ENCODE measurements at regions not wholly inside any gene's neighbourhood (a gene's known extent, or its start where the extent isn't known, plus 50 kb on each side); places are given as distances from the start of the nearest gene placed in this dataset.
"Not testable (repeated sequence)": the region's sequence is repeated elsewhere in the genome, so short reads cannot be mapped to it uniquely, and the experiment has no call there.

DNA sequence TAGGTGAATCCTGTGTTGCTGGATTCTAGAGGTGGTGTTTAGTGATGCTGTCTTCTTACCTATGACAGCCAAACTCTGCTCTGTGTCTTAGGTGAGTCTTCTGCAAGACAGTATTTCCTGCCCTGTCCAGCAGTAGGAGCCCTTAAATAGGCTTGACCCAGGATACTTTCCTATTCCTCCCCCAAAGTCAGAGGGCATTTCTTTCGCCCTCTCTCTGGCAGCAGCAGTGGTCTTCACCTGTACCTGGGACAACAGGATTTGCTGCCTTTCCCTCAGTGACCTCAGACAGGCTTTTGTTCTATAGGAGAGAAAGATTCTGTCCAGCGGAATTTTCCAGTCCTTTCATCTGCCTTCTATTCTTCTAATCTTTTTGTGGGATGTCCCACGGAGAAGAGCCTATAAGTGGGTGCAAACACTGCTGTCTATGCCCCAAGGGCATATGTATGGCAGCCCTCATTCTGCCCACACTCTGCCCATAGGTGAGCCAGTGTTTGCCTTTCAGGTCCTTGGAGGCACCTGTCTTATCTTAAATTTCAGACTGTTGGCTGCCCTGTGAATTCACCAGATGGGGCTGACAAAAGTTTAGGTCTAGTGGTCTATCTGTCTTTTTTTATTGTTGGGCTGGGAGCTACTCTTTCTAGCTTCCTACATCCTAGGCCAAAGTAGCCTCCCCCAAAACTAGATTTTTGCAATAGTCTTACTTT lies 177.3 kb upstream of the SPOPL start:
- DNase-seq = no peak

DNA sequence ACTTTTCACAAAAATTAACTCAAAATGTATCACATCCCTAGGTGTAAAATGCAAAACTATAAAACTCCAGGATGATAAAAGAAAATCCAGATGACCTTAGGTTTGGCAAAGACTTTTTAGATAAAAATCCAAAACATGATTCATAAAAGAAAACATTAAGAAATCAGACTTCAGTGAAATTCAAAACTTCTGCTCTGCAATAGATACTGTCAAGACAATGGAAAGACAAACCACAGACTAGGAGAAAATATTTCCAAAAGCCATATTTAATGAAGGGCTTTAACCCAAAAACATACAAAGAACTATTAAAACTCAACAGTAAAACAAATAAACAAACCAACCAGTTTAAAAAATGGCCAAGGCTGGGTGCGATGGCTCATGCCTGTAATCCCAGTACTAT lies 173.6 kb upstream of the SPOPL start:
- DNase-seq = no peak

GRCh38 chr2:138329162-138329561 lies 172.4 kb upstream of the SPOPL start:
- DNase-seq = no peak

DNA sequence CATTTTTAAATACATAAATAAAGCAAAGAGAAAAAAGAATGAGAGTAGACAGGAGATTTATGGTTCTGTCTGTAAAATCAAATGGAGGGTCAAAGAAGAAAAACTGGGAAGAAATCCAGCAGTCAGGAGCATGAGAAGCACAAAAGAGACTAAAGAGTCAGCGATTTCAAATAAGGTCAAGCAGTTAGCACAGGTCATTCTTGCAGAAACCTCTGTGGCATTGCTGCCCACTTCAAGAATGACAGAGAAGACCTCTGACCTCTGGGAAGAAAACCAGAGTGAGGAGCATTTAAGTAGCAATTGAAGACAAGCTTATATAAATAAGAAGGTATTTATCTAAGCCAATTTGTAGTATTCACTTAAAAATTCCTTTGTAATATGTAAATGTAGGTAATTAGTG lies 172.0 kb upstream of the SPOPL start:
- DNase-seq = no peak

- no peak for DNase-seq
These were observed 168.4 kb upstream of the SPOPL start for GRCh38 chr2:138333121-138333520.

- DNase-seq = no peak
These were observed 167.9 kb upstream of the SPOPL start for GRCh38 chr2:138333677-138334076.

DNA sequence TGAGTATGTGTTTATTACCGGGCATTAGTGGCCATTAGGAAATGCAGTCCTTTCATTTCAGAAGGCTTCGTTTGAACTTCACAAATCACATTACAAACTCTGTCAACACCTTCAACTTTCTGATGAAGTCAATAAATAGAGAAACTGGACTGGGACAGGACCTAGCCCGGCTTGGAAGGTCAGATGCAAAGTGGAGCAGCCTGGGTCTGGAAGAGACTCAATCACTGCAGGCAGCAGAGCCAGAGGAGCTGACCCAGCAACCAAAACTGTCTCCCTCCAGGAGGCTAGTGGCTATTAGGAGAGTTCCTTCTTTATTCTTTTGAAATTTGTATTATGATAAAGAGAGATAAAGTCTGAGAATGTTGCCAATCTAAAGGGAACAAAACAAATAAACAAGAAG lies 167.2 kb upstream of the SPOPL start:
- DNase-seq = no peak

GRCh38 chr2:138335036-138335435 lies 166.5 kb upstream of the SPOPL start:
- no peak for DNase-seq

GRCh38 chr2:138336146-138336545 lies 165.4 kb upstream of the SPOPL start:
- no peak for DNase-seq

DNA sequence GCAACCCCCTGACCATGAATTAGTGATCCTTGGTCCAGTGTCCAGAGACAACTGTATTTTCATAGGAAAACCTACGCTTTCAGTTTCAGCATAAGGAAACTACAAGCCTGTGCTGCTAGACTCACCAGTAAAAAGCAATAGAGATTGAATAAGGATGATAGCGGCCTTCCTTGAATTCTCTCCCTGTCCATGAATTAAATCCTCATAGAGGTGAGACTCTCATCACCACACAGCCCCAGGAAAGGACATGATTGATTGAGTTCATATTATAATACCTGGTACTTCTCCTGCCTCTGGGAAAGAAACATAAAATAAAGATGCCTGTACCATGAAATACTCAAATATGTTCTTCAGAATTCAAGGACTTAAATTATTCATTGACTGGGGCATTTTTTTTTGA lies 146.3 kb upstream of the SPOPL start:
- no peak for DNase-seq

GRCh38 chr2:138356178-138356577 lies 145.4 kb upstream of the SPOPL start:
- no peak for DNase-seq

GRCh38 chr2:138359532-138359931 lies 142.0 kb upstream of the SPOPL start:
- DNase-seq = no peak

- no peak for DNase-seq
These were observed 136.9 kb upstream of the SPOPL start for GRCh38 chr2:138364554-138365162.

DNA sequence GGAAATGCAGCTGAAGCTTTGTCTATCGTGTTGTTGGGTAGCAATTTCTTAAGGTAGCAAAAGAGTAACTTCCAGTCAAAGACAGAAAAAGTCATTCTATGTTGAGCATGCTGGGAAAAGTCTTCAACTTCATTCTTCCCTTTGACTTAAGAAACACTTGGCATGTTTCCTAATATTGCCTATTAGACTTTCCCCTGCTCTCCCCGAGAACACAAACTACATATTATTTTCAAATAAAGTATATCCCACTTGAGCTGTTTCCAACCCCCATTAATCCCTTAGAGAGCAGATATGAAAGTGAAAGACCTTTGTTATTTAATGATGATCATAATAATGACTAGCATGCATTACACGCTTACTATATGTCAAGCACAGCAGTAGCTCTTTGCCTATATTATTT lies 136.0 kb upstream of the SPOPL start:
- no peak for DNase-seq

GRCh38 chr2:138369856-138370255 lies 131.7 kb upstream of the SPOPL start:
- DNase-seq = no peak

DNA sequence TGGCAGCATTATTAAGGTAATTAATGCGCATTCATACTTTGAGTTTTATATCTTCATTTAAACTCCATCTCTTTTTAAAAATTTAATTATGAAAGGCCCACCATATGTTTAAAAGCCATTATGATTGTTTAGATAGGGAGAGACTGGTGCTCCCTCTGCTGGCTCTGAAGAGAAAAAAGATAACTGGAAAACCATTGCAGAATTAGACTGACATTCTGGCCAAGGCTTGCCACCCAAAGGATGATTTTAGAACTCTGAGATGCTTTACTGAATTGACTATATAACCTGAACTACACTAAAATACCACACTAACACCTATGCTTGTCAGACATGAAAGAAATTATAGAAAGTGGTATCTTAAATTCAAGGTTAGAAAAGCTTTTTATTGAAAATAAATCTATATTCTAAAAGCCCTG lies 127.6 kb upstream of the SPOPL start:
- no peak for DNase-seq

DNA sequence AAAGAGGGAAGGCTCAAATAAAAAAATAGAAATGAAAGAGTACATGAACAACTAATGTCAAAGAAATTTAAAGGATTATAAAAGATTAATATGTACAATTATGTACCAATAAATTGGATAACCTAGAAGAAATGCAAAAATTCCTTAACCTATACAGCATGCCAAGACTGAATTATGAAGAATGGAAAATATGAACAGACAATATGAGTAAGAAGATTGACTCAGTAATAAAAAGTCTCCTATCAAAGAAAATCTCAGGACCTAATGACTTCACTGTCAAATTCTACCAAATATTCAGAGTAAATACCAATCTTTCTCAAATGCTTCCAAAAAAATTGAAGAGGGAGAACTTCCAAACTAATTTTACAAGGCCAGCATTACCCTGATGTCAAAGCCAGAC lies 120.2 kb upstream of the SPOPL start:
- DNase-seq = no peak

DNA sequence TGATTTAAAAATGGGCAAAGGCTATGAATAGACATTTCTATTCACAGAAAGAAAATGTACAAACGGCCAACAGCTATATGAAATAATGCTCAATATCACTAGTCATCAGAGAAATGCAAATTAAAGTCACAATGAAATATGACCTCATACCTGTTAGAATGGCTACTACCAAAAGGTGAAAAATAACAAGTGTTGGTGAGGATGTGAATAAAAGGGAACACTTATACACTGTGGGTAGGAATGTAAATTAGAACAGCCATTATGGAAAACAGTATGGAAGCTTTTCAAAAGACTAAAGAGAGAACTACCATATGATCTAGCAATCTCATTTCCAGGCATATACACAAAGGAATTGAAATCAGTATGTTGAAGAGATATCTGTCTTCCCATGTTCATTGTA lies 118.9 kb upstream of the SPOPL start:
- no peak for DNase-seq

DNA sequence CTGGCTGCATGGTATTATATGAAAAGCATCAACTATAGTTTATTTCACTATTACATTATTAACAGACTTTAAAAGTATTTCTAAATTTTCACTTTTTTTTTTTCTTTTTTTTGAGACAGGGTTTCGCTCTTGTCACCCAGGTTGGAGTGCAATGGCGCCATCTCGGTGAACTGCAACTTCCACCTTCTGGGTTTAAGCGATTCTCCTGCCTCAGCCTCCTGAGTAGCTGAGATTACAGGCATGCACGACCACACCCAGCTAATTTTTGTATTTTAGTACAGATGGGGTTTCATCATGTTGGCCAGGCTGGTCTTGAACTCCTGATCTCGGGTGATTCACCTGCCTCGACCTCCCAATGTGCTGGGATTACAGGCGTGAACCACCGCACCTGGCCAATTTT lies 115.4 kb upstream of the SPOPL start:
- not testable (repeated sequence) for DNase-seq

GRCh38 chr2:138389063-138389462 lies 112.5 kb upstream of the SPOPL start:
- DNase-seq = no peak

- DNase-seq = no peak
These were observed 111.1 kb upstream of the SPOPL start for GRCh38 chr2:138390316-138390945.

DNA sequence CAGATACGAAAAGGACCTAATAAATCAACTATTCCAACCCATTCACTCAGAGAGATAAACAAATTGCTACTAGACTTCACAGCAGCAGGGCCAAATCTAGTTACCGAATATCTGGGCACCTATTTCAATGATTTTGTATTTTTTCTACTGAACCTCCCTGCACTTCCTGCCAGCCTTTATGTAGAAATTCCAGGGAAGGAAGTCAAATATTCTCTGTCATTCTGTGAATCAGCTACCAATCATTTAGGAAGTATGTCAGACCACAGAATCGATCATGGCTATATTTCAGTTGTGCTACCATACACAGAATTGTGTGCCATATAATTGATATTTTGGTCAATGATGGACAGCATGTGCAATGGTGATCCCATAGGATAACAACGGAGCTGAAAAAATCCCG lies 109.6 kb upstream of the SPOPL start:
- DNase-seq = no peak

DNA sequence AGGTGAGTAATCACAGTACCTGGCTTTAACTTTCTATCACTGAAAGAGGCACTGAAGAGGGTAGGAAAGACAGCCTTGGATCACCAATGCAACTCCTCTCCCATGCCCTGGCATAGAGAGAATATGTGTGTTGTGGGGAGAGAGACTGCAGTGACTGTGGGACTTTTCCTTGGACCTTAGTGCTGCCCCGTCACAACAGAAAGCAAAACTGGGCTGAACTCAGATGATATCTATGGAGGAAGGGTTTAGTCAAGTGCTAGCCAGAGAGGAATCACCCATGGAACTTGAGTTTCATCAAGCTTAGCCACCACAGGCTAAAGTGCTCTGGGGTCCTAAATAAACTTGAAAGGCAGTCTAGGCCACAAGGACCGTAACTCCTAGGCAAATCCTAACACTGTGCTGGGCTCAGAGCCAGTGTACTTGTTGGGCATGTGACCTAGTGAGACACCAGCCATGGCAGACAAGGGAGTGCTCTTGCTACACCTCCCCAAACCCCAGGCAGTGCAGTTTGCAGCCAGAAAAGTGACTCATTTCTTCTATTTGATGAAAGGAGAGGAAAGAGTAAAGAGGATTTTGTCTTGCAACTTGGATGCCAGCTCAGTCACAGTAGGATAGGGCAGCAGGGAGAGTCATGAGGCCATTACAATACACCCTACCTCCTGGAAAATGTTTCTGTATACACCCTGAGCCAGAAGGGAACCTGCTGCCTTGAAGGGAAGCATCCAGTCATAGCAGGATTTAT lies 105.8 kb upstream of the SPOPL start:
- DNase-seq = no peak

- no peak for DNase-seq
These were observed 104.7 kb upstream of the SPOPL start for GRCh38 chr2:138396843-138397242.
